ENCODE measurements at regions not wholly inside any gene's neighbourhood (a gene's known extent, or its start where the extent isn't known, plus 50 kb on each side); places are given as distances from the start of the nearest gene placed in this dataset.
A peak's percentile ranks its signal among the peaks of the same experiment; 100 is the strongest.

DNA sequence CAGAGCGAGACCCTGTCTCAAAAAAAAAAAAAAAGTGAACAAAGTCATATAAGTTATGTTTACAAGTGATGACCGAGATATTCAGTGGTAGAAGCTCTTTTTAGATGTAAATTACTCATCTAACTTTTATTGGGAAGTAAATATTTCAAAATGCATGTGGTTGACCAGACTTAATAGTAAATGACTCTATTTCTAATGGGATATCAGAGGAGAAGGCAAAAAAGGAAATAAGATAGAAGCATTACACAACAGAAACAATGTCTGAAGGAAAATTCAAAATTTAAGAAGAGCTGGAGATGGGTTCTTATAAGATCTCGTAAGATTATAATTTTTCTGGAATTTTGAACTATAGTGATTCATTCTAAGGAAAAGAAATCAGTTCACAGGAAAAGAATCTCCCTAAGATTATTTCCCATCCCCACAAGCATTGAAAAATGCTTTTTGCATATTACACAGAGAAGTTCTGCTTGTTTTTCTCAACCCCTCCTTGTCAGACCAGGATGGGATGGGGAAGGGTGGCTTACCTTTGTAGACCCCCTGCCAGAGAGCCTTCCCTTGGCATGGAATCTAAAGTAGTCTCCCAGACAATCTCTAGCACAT is 63.1 kb upstream of the STK38L start:
- no peak for DNase-seq

GRCh38 chr12:27183342-27183741 is 60.7 kb upstream of the STK38L start:
- DNase-seq: no peak

DNA sequence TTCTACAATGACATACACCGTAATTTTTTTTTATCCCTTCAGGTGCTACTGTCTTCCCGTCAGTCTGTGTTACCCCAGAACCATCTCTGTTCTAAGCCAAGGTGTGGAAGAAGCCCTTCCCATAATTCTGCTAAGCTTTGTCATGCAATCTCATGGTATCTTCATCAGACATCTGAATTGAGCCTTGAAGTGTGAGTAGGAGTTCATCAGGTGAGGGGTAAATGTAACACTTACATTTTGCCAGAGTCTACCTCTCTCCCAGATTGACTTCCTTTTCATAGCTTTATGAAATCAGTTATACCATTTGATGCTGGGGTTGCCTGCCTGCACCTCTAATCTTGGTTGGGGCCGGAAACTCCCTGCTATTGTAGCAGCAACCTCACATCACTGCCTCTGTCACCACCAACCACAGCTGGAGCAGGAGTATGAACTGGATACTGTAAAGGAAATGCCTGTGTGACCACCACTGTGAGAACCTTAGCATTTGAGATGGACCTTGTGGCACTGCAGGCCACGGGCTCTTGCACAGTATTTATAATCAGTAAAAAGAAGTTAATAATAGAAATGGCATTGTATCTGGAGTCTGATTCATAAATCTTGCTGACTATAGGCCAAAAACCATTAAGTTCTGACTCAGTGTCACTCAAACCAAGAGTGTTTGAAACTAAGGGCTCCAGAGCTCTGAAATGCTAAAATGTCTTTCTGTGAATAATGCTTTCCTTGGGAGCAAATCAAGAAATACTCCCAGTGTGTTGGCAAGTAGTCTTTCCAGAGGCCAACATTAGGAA is 58.7 kb upstream of the STK38L start:
- DNase-seq: peak; percentile 48

DNA sequence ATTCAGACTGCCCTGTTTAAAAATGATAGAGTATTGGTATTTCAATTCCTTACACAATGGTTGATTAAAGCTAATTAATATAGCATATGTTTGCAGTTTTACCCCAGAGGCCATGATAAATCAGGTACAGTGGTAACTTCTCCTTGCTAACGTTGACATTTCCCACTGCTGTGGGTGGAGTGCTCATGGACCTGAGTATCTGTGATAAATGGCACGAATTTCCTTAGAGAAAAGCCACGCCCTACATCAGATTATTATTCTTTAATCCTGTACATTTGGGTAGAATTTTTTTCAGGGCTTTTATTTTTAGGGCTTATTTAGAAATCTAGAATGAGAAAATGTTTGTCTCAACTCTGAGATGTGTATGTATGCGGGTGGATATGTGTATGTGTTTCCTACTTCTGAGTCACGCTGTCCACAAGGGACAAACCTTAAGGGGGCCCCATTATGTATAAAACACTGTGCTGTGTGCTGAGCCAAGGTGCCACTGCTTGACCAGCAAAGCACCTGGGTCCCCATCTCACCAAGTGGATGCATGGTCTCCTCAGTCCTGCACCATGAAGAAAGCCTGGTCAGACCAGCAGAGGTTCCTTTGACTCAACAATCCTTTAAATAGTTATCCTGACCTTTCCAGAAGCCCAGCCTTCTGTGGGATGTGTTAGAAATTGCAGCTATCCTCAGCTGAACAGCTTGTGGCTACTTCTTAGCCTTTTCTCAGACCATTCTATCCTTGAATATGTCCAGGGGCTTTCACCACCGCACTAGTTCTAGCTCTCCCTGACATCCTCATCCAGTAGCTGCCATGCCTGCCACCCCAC is 57.9 kb upstream of the STK38L start:
- DNase-seq: no peak

GRCh38 chr12:27187697-27188096 is 56.4 kb upstream of the STK38L start:
- DNase-seq: no peak

DNA sequence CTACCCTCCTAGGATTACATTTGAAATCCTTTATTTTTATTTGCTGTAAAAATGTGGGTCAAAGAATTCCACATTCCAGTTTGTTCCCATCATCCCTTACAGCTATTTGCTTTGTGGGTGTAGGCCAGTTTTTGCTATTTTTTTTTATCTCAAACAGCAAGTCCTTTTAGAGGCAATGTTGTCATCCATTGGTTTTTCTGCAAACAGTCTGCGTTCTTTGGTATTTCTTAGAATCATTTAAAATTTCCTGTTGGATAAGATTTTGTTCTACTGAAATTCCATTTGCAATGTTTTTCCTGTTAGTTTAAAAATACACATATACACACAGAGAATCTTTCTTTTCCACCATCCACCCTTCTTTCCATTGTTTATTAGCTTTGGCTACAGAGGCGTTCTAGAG is 53.3 kb upstream of the STK38L start:
- DNase-seq: no peak

- DNase-seq: no peak
Measured at GRCh38 chr12:27191531-27191930, 52.6 kb upstream of the STK38L start.

DNA sequence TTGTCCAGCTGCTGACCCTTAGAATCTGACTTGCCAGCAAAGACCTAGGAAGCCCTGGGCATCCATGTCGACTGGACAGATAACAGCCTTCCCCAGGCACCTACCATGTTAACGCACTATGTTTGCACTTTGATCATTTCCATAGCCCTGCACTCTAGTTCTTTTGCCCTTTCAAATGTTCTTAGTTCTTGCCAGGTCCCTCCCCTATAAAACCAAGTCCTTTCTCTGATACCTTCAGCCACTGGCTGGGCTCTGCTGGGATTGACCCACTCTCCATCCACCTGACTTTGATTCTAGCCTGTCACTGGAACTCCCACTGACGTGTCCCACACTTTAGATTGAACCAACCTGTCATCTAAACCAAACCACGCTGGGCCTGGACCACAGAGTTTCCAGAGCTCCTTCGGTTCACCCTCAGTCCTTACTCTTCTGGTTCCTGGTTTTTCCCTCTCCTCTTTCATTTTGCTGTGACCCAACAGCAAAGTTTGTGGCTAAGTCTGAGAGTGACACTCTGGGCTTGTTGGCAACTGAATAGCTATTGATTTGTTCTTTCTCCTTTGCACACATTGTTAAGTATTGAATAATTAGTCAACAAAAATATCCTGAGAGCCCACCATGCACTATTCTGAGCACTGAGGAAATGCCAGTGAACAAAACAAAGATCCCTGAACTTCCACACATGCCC is 51.8 kb upstream of the STK38L start:
- DNase-seq: no peak

- DNase-seq: no peak
Measured at GRCh38 chr12:27193106-27193505, 51.0 kb upstream of the STK38L start.

- DNase-seq: no peak
Measured at GRCh38 chr12:27193854-27194544, 50.1 kb upstream of the STK38L start.
